Thymus (tissue), 11 donors: ENCODE measurements at regions not wholly inside any gene's neighbourhood (a gene's known extent, or its start where the extent isn't known, plus 50 kb on each side); places are given as distances from the start of the nearest gene placed in this dataset.

Source experiments
- DNase-seq, 9 donors: peaks; one replicate each; pipeline ENCODE4 v3.0.0-alpha.2; 2013; ENCODE audit warnings: low spot score in 9 of 9, low read depth in 6 of 9, missing footprints in 1 of 9
- H3K27ac ChIP-seq, 2 donors: one replicate each; pipeline ENCODE4 v1.5.1; 2013; ENCODE audit warnings: control low read depth in 1 of 2, low read depth in 1 of 2, low read length in 1 of 2, mild to moderate bottlenecking in 1 of 2, moderate library complexity in 1 of 2
- H3K27me3 ChIP-seq, 2 donors: one replicate each; pipeline ENCODE4 v1.5.1; 2013; ENCODE audit warnings: low read length in 1 of 2; ENCODE audit not compliant: control insufficient read depth in 2 of 2, insufficient read depth in 1 of 2
- H3K36me3 ChIP-seq, 2 donors: one replicate each; pipeline ENCODE4 v1.5.1; 2013; ENCODE audit warnings: low read length in 1 of 2, mild to moderate bottlenecking in 1 of 2, moderate library complexity in 1 of 2; ENCODE audit not compliant: control insufficient read depth in 2 of 2, insufficient read depth in 2 of 2
- H3K4me1 ChIP-seq, 2 donors: one replicate each; pipeline ENCODE4 v1.5.1; 2013; ENCODE audit warnings: low read length in 2 of 2; ENCODE audit not compliant: control insufficient read depth in 2 of 2, insufficient read depth in 2 of 2
- H3K4me3 ChIP-seq, 2 donors: one replicate each; pipeline ENCODE4 v1.5.1; 2013; ENCODE audit warnings: low read length in 2 of 2, control low read depth in 1 of 2, mild to moderate bottlenecking in 1 of 2
- H3K9me3 ChIP-seq, 2 donors: one replicate each; pipeline ENCODE4 v1.5.1; 2013; ENCODE audit warnings: low read length in 1 of 2, mild to moderate bottlenecking in 1 of 2; ENCODE audit not compliant: control insufficient read depth in 2 of 2, insufficient read depth in 1 of 2
- WGBS: extraction: QIAGEN DNeasy Blood & Tissue Kit; methylation state at CpG from one replicate; pipeline ENCODE4 v1.1.7; 2013; 5-methylcytosine and 5-hydroxymethylcytosine counted together
- donor health status: healthy.

- Histone ChIP-seq H3K36me3 (no peaks in the 10 kb centered on the region), H3K27ac (no peak overlapping the region), H3K4me3 (no peak overlapping the region), H3K27me3 (no peaks in the 10 kb centered on the region), H3K4me1 (no peaks in the 10 kb centered on the region), H3K9me3 (peaks cover 4 to 18% of the 10 kb centered on the region in 2 donors)
- 90% methylated on average over 2 of the region's 2 CpGs for WGBS
- DNase-seq: no peak
Observed at GRCh38 chr19:27884376-27884775, 1328.6 kb downstream of the UQCRFS1 start.

- no peak for DNase-seq
- WGBS: 97% methylated on average over 3 of the region's 3 CpGs
- peaks cover 0 to 2% of the 10 kb centered on the region in 2 donors for H3K9me3 ChIP-seq
- H3K4me3 ChIP-seq: no peak overlapping the region
- no peaks in the 10 kb centered on the region for H3K36me3 ChIP-seq
- H3K4me1 ChIP-seq: no peaks in the 10 kb centered on the region
- no peaks in the 10 kb centered on the region for H3K27me3 ChIP-seq
- H3K27ac ChIP-seq: no peak overlapping the region
Observed at GRCh38 chr19:27881213-27881612, 1331.7 kb downstream of the UQCRFS1 start.

- no peak for DNase-seq
- Histone ChIP-seq H3K9me3 (peaks cover 0 to 2% of the 10 kb centered on the region in 2 donors), H3K4me1 (no peaks in the 10 kb centered on the region), H3K27ac (no peak overlapping the region), H3K27me3 (no peaks in the 10 kb centered on the region), H3K4me3 (no peak overlapping the region), H3K36me3 (no peaks in the 10 kb centered on the region)
- WGBS: 85% methylated on average over 6 of the region's 6 CpGs
Observed at GRCh38 chr19:27876976-27877512, 1335.9 kb downstream of the UQCRFS1 start.

- Histone ChIP-seq H3K36me3 (no peaks in the 10 kb centered on the region), H3K9me3 (peaks cover 0 to 2% of the 10 kb centered on the region in 2 donors), H3K4me3 (no peak overlapping the region), H3K27ac (no peak overlapping the region), H3K27me3 (no peaks in the 10 kb centered on the region), H3K4me1 (no peaks in the 10 kb centered on the region)
- DNase-seq: no peak
- 80% methylated on average over 3 of the region's 3 CpGs for WGBS
Observed at GRCh38 chr19:27876489-27876888, 1336.5 kb downstream of the UQCRFS1 start.

- no peaks in the 10 kb centered on the region for H3K4me1 ChIP-seq
- DNase-seq: no peak
- WGBS: 91% methylated on average over 4 of the region's 4 CpGs
- no peak overlapping the region for H3K27ac ChIP-seq
- no peaks in the 10 kb centered on the region for H3K27me3 ChIP-seq
- H3K36me3 ChIP-seq: no peaks in the 10 kb centered on the region
- no peak overlapping the region for H3K4me3 ChIP-seq
- H3K9me3 ChIP-seq: peaks cover 0 to 2% of the 10 kb centered on the region in 2 donors
Observed at GRCh38 chr19:27872370-27872769, 1340.6 kb downstream of the UQCRFS1 start.

- no peaks in the 10 kb centered on the region for H3K4me1 ChIP-seq
- H3K4me3 ChIP-seq: no peak overlapping the region
- H3K27me3 ChIP-seq: no peaks in the 10 kb centered on the region
- no peak overlapping the region for H3K27ac ChIP-seq
- H3K9me3 ChIP-seq: no peaks in the 10 kb centered on the region
- H3K36me3 ChIP-seq: no peaks in the 10 kb centered on the region
- DNase-seq: no peak
Observed at GRCh38 chr19:27870293-27870692, 1342.7 kb downstream of the UQCRFS1 start.

DNA sequence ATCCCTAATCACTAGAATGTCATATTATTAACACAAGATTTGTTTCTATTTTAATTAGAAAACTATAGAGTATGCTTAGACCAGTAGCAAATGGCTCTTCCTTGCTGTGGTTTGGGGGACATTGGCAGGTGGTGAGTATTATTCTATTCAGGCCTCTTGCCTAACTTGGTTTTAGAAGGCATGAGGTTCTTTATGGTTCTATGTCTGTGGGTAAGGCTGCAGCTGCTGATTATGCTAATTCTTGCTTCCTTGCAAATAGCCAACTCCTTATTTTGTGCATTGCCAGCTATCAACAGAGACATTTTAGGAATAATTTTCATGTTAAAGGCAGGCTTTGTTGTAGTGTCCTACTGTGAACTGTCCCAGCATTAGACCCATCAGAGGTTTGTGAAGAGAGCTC lies 1344.9 kb downstream of the UQCRFS1 start:
- Histone ChIP-seq H3K27ac (no peak overlapping the region), H3K4me1 (no peaks in the 10 kb centered on the region), H3K27me3 (no peaks in the 10 kb centered on the region), H3K36me3 (no peaks in the 10 kb centered on the region), H3K9me3 (no peaks in the 10 kb centered on the region), H3K4me3 (no peak overlapping the region)
- DNase-seq: no peak

DNA sequence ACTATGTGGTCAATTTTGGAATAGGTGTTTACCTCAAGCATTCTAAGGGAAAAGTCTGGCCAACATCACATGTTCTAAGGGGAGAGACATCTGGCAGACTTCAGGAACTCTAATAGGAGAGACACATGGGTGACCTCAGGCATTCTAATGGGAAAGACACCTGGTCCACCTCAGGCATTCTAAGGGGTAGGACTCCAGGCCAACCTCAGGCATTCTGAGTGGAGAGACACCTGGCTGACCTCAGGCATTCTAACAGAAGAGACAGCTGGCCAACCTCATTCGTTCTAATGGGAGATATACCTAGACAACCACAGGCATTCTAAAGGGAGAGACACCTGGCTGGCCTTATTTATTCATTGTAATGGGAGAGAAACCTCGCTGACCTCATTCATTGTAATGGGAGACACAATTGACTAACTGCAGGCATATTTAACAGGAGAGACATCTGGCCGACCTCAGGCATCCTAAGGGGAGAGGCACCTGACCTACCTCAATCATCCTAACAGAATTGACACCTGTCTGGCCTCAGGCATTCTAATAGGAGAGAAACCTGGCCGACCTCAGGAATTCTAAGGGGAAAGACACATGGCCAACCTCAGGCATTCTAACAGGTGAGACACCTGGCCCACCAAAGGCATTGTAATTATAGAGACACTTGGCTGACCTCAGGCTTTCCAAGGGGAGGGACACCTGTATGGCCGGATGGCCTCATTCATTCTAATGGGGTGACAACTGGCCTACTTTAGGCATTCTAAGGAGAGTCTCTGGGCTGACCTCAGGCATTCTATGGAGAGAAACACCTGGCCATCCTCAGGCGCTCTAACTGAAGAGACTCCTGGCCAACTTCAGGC lies 1346.8 kb downstream of the UQCRFS1 start:
- 86% methylated on average over 6 of the region's 6 CpGs for WGBS
- Histone ChIP-seq H3K36me3 (no peaks in the 10 kb centered on the region), H3K27ac (no peak overlapping the region), H3K4me1 (no peaks in the 10 kb centered on the region), H3K27me3 (no peaks in the 10 kb centered on the region), H3K4me3 (no peak overlapping the region), H3K9me3 (peaks cover 0 to 4% of the 10 kb centered on the region in 2 donors)
- DNase-seq: no peak

DNA sequence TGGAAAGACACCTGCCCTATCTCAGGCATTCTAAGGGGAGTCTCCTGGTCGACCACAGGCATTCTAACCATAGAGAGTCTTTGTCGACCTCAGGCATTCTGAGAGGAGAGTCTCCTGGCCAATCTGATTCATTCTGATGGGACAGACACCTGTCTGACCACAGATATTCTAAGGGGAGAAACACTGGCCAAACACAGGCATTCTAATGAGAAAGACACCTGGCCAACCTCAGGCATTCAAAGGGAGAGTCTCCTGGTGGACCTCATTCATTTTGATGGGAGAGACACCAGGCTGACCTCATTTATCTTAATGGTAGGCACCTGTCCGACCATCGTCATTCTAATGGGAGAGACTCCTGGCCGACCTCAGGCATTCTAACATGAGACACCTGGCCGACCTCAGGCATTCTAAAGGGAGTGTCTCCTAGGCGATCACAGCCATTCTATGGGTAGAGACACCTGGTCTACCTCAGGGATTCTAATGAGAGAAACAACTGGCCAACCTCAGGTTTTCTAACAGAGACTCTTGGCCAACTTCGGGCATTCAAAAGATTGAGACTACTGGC lies 1351.5 kb downstream of the UQCRFS1 start:
- Histone ChIP-seq H3K9me3 (peaks cover 0 to 11% of the 10 kb centered on the region in 2 donors), H3K4me1 (no peaks in the 10 kb centered on the region), H3K27ac (no peak overlapping the region), H3K36me3 (no peaks in the 10 kb centered on the region), H3K27me3 (no peaks in the 10 kb centered on the region), H3K4me3 (no peak overlapping the region)
- WGBS: 84% methylated on average over 8 of the region's 8 CpGs
- DNase-seq: no peak
